Lower leg skin (tissue), 3 donors: ENCODE measurements at regions not wholly inside any gene's neighbourhood (a gene's known extent, or its start where the extent isn't known, plus 50 kb on each side); places are given as distances from the start of the nearest gene placed in this dataset.

ENCODE experiments used
- CTCF ChIP-seq, 3 donors: fragments of 450-650 bp; IDR thresholded peaks; one replicate each; pipeline ENCODE4 v1.5.1; 2016; ENCODE audit warnings: antibody characterized with exemption in 3 of 3, mild to moderate bottlenecking in 3 of 3, moderate library complexity in 2 of 3
- POLR2A ChIP-seq, 2 donors: fragments of 450-650 bp; IDR thresholded peaks; one replicate each; pipeline ENCODE4 v1.6.1; 2016 to 2017; ENCODE audit warnings: antibody characterized with exemption in 2 of 2, mild to moderate bottlenecking in 1 of 2, moderate library complexity in 1 of 2

GRCh38 chrX:69286565-69286906 lies 121.3 kb upstream of the PJA1 start:
- TF ChIP-seq POLR2A (IDR thresholded peaks at IDR 0.05) (no peak), CTCF (IDR thresholded peaks at IDR 0.05) (no peak)
